NT2/D1 (cell line): ENCODE measurements at regions not wholly inside any gene's neighbourhood (a gene's known extent, or its start where the extent isn't known, plus 50 kb on each side); places are given as distances from the start of the nearest gene placed in this dataset.
"Not testable (repeated sequence)": the region's sequence is repeated elsewhere in the genome, so short reads cannot be mapped to it uniquely, and the experiment has no call there.

ENCODE experiments used
- SUZ12 ChIP-seq: IDR thresholded peaks from 2 replicates; pipeline ENCODE4 v1.6.1; 2011; ENCODE audit not compliant: insufficient read length, insufficient read depth; ENCODE audit errors: extremely low read depth
- ZNF274 ChIP-seq: IDR thresholded peaks from 2 replicates; pipeline ENCODE4 v1.6.1; 2011; ENCODE audit warnings: mild to moderate bottlenecking, low read depth, low read length

GRCh38 chr9:78994974-78995373, 576.8 kb upstream of the TLE4 start:
- not testable (repeated sequence) for TF ChIP-seq ZNF274, SUZ12
